Stimulated activated effector memory CD8-positive, alpha-beta T cell treated with anti-CD3 and anti-CD28 coated beads, Interleukin-12 subunit alpha, Interleukin-12 subunit beta, amount 100 ng/mL, for 72 hours (primary cell): ENCODE measurements at regions not wholly inside any gene's neighbourhood (a gene's known extent, or its start where the extent isn't known, plus 50 kb on each side); places are given as distances from the start of the nearest gene placed in this dataset.

Experiments used
- ATAC-seq: fragments of 150-1000 bp; cut with Tn5 transposase; 2 replicates; pipeline ENCODE4 v1.10.0; 2021
- DNase-seq, 2 donors: peaks; one replicate each; pipeline ENCODE4 v3.0.0; 2021 to 2022; ENCODE audit warnings: low spot score in 2 of 2
- H3K27ac Mint-ChIP-seq: one replicate; pipeline ENCODE4 v1.8.0; 2022; ENCODE audit warnings: mild to moderate bottlenecking, mixed read lengths
- H3K36me3 Mint-ChIP-seq: one replicate; pipeline ENCODE4 v1.8.0; 2022; ENCODE audit warnings: mild to moderate bottlenecking, mixed read lengths
- H3K4me1 Mint-ChIP-seq: one replicate; pipeline ENCODE4 v1.8.0; 2022; ENCODE audit warnings: mixed read lengths
- H3K4me3 Mint-ChIP-seq: one replicate; pipeline ENCODE4 v1.8.0; 2022; ENCODE audit warnings: mild to moderate bottlenecking, mixed read lengths
- H3K9me3 Mint-ChIP-seq: one replicate; pipeline ENCODE4 v1.8.0; 2022; ENCODE audit warnings: mixed read lengths

GRCh38 chr6:48200869-48201390 lies 89.9 kb upstream of the PTCHD4 start:
- no peaks in the 10 kb centered on the region for H3K4me1 Mint-ChIP-seq
- peaks cover 8% of the 10 kb centered on the region for H3K9me3 Mint-ChIP-seq
- no peaks in the 10 kb centered on the region for H3K36me3 Mint-ChIP-seq
- no peak for ATAC-seq
- no peak for DNase-seq
- H3K4me3 Mint-ChIP-seq, result no peak overlapping the region
- H3K27ac Mint-ChIP-seq, result no peak overlapping the region

GRCh38 chr6:48199499-48199898 lies 88.5 kb upstream of the PTCHD4 start:
- ATAC-seq, result no peak
- no peak for DNase-seq
- Mint-ChIP-seq H3K4me3 (no peak overlapping the region), H3K4me1 (no peaks in the 10 kb centered on the region), H3K36me3 (no peaks in the 10 kb centered on the region), H3K27ac (no peak overlapping the region), H3K9me3 (peaks cover 8% of the 10 kb centered on the region)

- Mint-ChIP-seq H3K4me3 (no peak overlapping the region), H3K36me3 (no peaks in the 10 kb centered on the region), H3K9me3 (peaks cover 10% of the 10 kb centered on the region), H3K27ac (no peak overlapping the region), H3K4me1 (no peaks in the 10 kb centered on the region)
- DNase-seq (no peak), ATAC-seq (no peak)
These were observed 86.9 kb upstream of the PTCHD4 start for GRCh38 chr6:48197941-48198340.

GRCh38 chr6:48194596-48195295 lies 83.7 kb upstream of the PTCHD4 start:
- no peaks in the 10 kb centered on the region for H3K4me1 Mint-ChIP-seq
- ATAC-seq, result no peak
- no peak overlapping the region for H3K4me3 Mint-ChIP-seq
- no peaks in the 10 kb centered on the region for H3K36me3 Mint-ChIP-seq
- H3K9me3 Mint-ChIP-seq, result peaks cover 5% of the 10 kb centered on the region
- H3K27ac Mint-ChIP-seq, result no peak overlapping the region
- no peak for DNase-seq

GRCh38 chr6:48188158-48188557 lies 77.2 kb upstream of the PTCHD4 start:
- Mint-ChIP-seq H3K9me3 (peaks cover 14% of the 10 kb centered on the region), H3K4me1 (no peaks in the 10 kb centered on the region), H3K36me3 (no peaks in the 10 kb centered on the region), H3K4me3 (no peak overlapping the region), H3K27ac (no peak overlapping the region)
- ATAC-seq (no peak), DNase-seq (no peak)

- H3K36me3 Mint-ChIP-seq, result no peaks in the 10 kb centered on the region
- no peak for DNase-seq
- no peak for ATAC-seq
- no peak overlapping the region for H3K27ac Mint-ChIP-seq
- no peaks in the 10 kb centered on the region for H3K4me1 Mint-ChIP-seq
- H3K4me3 Mint-ChIP-seq, result no peak overlapping the region
- peaks cover 14% of the 10 kb centered on the region for H3K9me3 Mint-ChIP-seq
These were observed 75.7 kb upstream of the PTCHD4 start for GRCh38 chr6:48186746-48187145.

GRCh38 chr6:48184648-48185047 lies 73.7 kb upstream of the PTCHD4 start:
- no peak overlapping the region for H3K27ac Mint-ChIP-seq
- no peak for ATAC-seq
- no peaks in the 10 kb centered on the region for H3K36me3 Mint-ChIP-seq
- DNase-seq, result no peak
- no peak overlapping the region for H3K4me3 Mint-ChIP-seq
- peaks cover 15% of the 10 kb centered on the region for H3K9me3 Mint-ChIP-seq
- no peaks in the 10 kb centered on the region for H3K4me1 Mint-ChIP-seq

GRCh38 chr6:48183811-48184605 lies 73.0 kb upstream of the PTCHD4 start:
- Mint-ChIP-seq H3K9me3 (peaks cover 15% of the 10 kb centered on the region), H3K27ac (no peak overlapping the region), H3K4me1 (no peaks in the 10 kb centered on the region), H3K4me3 (no peak overlapping the region), H3K36me3 (no peaks in the 10 kb centered on the region)
- DNase-seq (no peak), ATAC-seq (no peak)

GRCh38 chr6:48183178-48183577 lies 72.2 kb upstream of the PTCHD4 start:
- H3K27ac Mint-ChIP-seq, result no peak overlapping the region
- DNase-seq (no peak), ATAC-seq (no peak)
- peaks cover 15% of the 10 kb centered on the region for H3K9me3 Mint-ChIP-seq
- H3K4me1 Mint-ChIP-seq, result no peaks in the 10 kb centered on the region
- H3K4me3 Mint-ChIP-seq, result no peak overlapping the region
- H3K36me3 Mint-ChIP-seq, result no peaks in the 10 kb centered on the region

GRCh38 chr6:48178700-48179099 lies 67.7 kb upstream of the PTCHD4 start:
- DNase-seq, result no peak
- H3K27ac Mint-ChIP-seq, result no peak overlapping the region
- no peaks in the 10 kb centered on the region for H3K36me3 Mint-ChIP-seq
- no peaks in the 10 kb centered on the region for H3K4me1 Mint-ChIP-seq
- peaks cover 9% of the 10 kb centered on the region for H3K9me3 Mint-ChIP-seq
- H3K4me3 Mint-ChIP-seq, result no peak overlapping the region
- ATAC-seq, result no peak

- Mint-ChIP-seq H3K36me3 (no peaks in the 10 kb centered on the region), H3K9me3 (peaks cover 8% of the 10 kb centered on the region), H3K27ac (no peak overlapping the region), H3K4me1 (no peaks in the 10 kb centered on the region), H3K4me3 (no peak overlapping the region)
- DNase-seq (no peak), ATAC-seq (no peak)
These were observed 66.8 kb upstream of the PTCHD4 start for GRCh38 chr6:48177786-48178185.

- H3K4me1 Mint-ChIP-seq, result no peaks in the 10 kb centered on the region
- ATAC-seq (no peak), DNase-seq (no peak)
- no peaks in the 10 kb centered on the region for H3K36me3 Mint-ChIP-seq
- peaks cover 8% of the 10 kb centered on the region for H3K9me3 Mint-ChIP-seq
- H3K27ac Mint-ChIP-seq, result no peak overlapping the region
- no peak overlapping the region for H3K4me3 Mint-ChIP-seq
These were observed 65.8 kb upstream of the PTCHD4 start for GRCh38 chr6:48176645-48177308.

- no peaks in the 10 kb centered on the region for H3K36me3 Mint-ChIP-seq
- H3K4me3 Mint-ChIP-seq, result no peak overlapping the region
- H3K4me1 Mint-ChIP-seq, result no peaks in the 10 kb centered on the region
- no peak for ATAC-seq
- peaks cover 6% of the 10 kb centered on the region for H3K9me3 Mint-ChIP-seq
- DNase-seq, result no peak
- no peak overlapping the region for H3K27ac Mint-ChIP-seq
These were observed 58.6 kb upstream of the PTCHD4 start for GRCh38 chr6:48169635-48170034.
